Activated CD8-positive, alpha-beta T cell treated with anti-CD3 and anti-CD28 coated beads, Interleukin-2, amount 10 ng/mL, durations not matched to agents 7 days and 5 days (primary cell): ENCODE measurements at regions not wholly inside any gene's neighbourhood (a gene's known extent, or its start where the extent isn't known, plus 50 kb on each side); places are given as distances from the start of the nearest gene placed in this dataset.
A peak's percentile ranks its signal among the peaks of the same experiment; 100 is the strongest.
"Not testable (repeated sequence)": the region's sequence is repeated elsewhere in the genome, so short reads cannot be mapped to it uniquely, and the experiment has no call there.

ENCODE experiments used
- ATAC-seq: fragments of 150-1000 bp; cut with Tn5 transposase; one replicate; pipeline ENCODE4 v1.10.0; 2021; ENCODE audit warnings: moderate library complexity
- CTCF ChIA-PET: fragments of 350-600 bp; sonication (Branson Sonifier 250); formaldehyde crosslinking; loops from one replicate; lab custom pipeline; 2021; ENCODE audit warnings: antibody characterized with exemption; lab: Charles Lee
- POLR2A ChIA-PET: fragments of 350-600 bp; sonication (Branson Sonifier 250); formaldehyde crosslinking; loops from one replicate; lab custom pipeline; 2021; ENCODE audit warnings: antibody characterized with exemption; lab: Charles Lee
- DNase-seq: peaks from one replicate; pipeline ENCODE4 v3.0.0-alpha.2; 2020
- H3K27ac Mint-ChIP-seq: one replicate; pipeline ENCODE4 v1.8.0; 2021; ENCODE audit warnings: mild to moderate bottlenecking, mixed read lengths
- H3K27me3 Mint-ChIP-seq: one replicate; pipeline ENCODE4 v1.8.0; 2021; ENCODE audit warnings: low read depth, mixed read lengths
- H3K36me3 Mint-ChIP-seq: one replicate; pipeline ENCODE4 v1.8.0; 2021; ENCODE audit warnings: low read depth, mixed read lengths
- H3K4me1 Mint-ChIP-seq: one replicate; pipeline ENCODE4 v1.8.0; 2021; ENCODE audit warnings: low read depth, mixed read lengths
- H3K4me3 Mint-ChIP-seq: one replicate; pipeline ENCODE4 v1.8.0; 2021; ENCODE audit warnings: mild to moderate bottlenecking, mixed read lengths
- H3K9me3 Mint-ChIP-seq: one replicate; pipeline ENCODE4 v1.8.0; 2022; ENCODE audit warnings: mixed read lengths; ENCODE audit not compliant: insufficient read depth

GRCh38 chr20:41701588-41702348 is 83.6 kb upstream of the CHD6 start:
- no peaks in the 10 kb centered on the region for H3K9me3 Mint-ChIP-seq
- no peak overlapping the region for H3K4me3 Mint-ChIP-seq
- DNase-seq (no peak), ATAC-seq (no peak)
- H3K27me3 Mint-ChIP-seq, result no peaks in the 10 kb centered on the region
- H3K27ac Mint-ChIP-seq, result no peak overlapping the region
- H3K4me1 Mint-ChIP-seq, result peaks cover 2% of the 10 kb centered on the region
- ChIA-PET CTCF (no interaction called here), POLR2A (interaction anchor here (1.2 kb wide), 1 partner anchor 8 kb away, joined by 4 read pairs; no protein-coding TSS in a partner anchor)
- no peaks in the 10 kb centered on the region for H3K36me3 Mint-ChIP-seq

GRCh38 chr20:41699673-41700072 is 81.5 kb upstream of the CHD6 start:
- H3K4me3 Mint-ChIP-seq, H3K4me1 Mint-ChIP-seq, H3K36me3 Mint-ChIP-seq, H3K9me3 Mint-ChIP-seq, ATAC-seq, DNase-seq, H3K27me3 Mint-ChIP-seq, POLR2A ChIA-PET, H3K27ac Mint-ChIP-seq: not testable (repeated sequence)
- CTCF ChIA-PET, result interaction anchor here (2.7 kb wide), 1 partner anchor 1488 kb away, joined by 9 read pairs; no protein-coding TSS in a partner anchor

GRCh38 chr20:41697861-41698559 is 79.8 kb upstream of the CHD6 start:
- no peak overlapping the region for H3K4me3 Mint-ChIP-seq
- H3K27ac Mint-ChIP-seq, result no peak overlapping the region
- peaks cover 2% of the 10 kb centered on the region for H3K36me3 Mint-ChIP-seq
- H3K4me1 Mint-ChIP-seq, result peaks cover 13% of the 10 kb centered on the region
- CTCF ChIA-PET, result interaction anchor here (0.6 to 2.7 kb wide), 18 partner anchors 8 to 1490 kb away, joined by 3 to 9 read pairs (median 4); no protein-coding TSS in a partner anchor
- POLR2A ChIA-PET, result no interaction called here
- DNase-seq (peak; percentile 44), ATAC-seq (no peak)
- H3K27me3 Mint-ChIP-seq, result peaks cover 2% of the 10 kb centered on the region
- H3K9me3 Mint-ChIP-seq, result no peaks in the 10 kb centered on the region

GRCh38 chr20:41696428-41696827 is 78.3 kb upstream of the CHD6 start:
- Mint-ChIP-seq H3K4me3 (no peak overlapping the region), H3K36me3 (peaks cover 2% of the 10 kb centered on the region), H3K9me3 (no peaks in the 10 kb centered on the region), H3K27me3 (peaks cover 2% of the 10 kb centered on the region), H3K4me1 (peaks cover 18% of the 10 kb centered on the region), H3K27ac (no peak overlapping the region)
- peak; percentile 11 for DNase-seq
- ChIA-PET CTCF (interaction anchor here (0.9 to 1.7 kb wide), 2 partner anchors 10 to 42 kb away, joined by 3 read pairs; no protein-coding TSS in a partner anchor), POLR2A (no interaction called here)
- ATAC-seq, result no peak

GRCh38 chr20:41694796-41695195 is 76.6 kb upstream of the CHD6 start:
- ChIA-PET CTCF (interaction anchor here (2.1 kb wide), 1 partner anchor 9 kb away, joined by 6 read pairs; no protein-coding TSS in a partner anchor), POLR2A (no interaction called here)
- Mint-ChIP-seq H3K27ac (peak overlapping the region; percentile 46), H3K4me1 (peaks cover 18% of the 10 kb centered on the region), H3K36me3 (peaks cover 2% of the 10 kb centered on the region), H3K4me3 (peak overlapping the region; percentile 65), H3K27me3 (peaks cover 2% of the 10 kb centered on the region), H3K9me3 (no peaks in the 10 kb centered on the region)
- DNase-seq (no peak), ATAC-seq (no peak)

GRCh38 chr20:41693136-41693979 is 75.2 kb upstream of the CHD6 start:
- POLR2A ChIA-PET, result interaction anchor here (0.6 to 1.8 kb wide), 4 partner anchors 9 to 75 kb away, joined by 3 to 7 read pairs (median 4); partner anchors contain the start of gene CHD6
- CTCF ChIA-PET, result interaction anchor here (0.6 to 2.1 kb wide), 8 partner anchors 10 to 921 kb away, joined by 3 to 6 read pairs (median 4); partner anchors contain the start of gene CHD6
- Mint-ChIP-seq H3K27me3 (peaks cover 2% of the 10 kb centered on the region), H3K9me3 (no peaks in the 10 kb centered on the region), H3K36me3 (peaks cover 2% of the 10 kb centered on the region), H3K4me3 (peak overlapping the region; percentile 79), H3K4me1 (peaks cover 18% of the 10 kb centered on the region), H3K27ac (peak overlapping the region; percentile 85)
- ATAC-seq (peak; percentile 96), DNase-seq (peak; percentile 88)

GRCh38 chr20:41692479-41693135 is 74.4 kb upstream of the CHD6 start:
- peak overlapping the region; percentile 85 for H3K27ac Mint-ChIP-seq
- CTCF ChIA-PET, result interaction anchor here (0.6 to 2.1 kb wide), 7 partner anchors 11 to 920 kb away, joined by 3 to 6 read pairs (median 4); partner anchors contain the start of gene CHD6
- H3K4me3 Mint-ChIP-seq, result peak overlapping the region; percentile 79
- peak; percentile 79 for DNase-seq
- peaks cover 2% of the 10 kb centered on the region for H3K27me3 Mint-ChIP-seq
- POLR2A ChIA-PET, result interaction anchor here (0.6 to 1.8 kb wide), 3 partner anchors 26 to 74 kb away, joined by 3 to 7 read pairs (median 3); partner anchors contain the start of gene CHD6
- H3K9me3 Mint-ChIP-seq, result no peaks in the 10 kb centered on the region
- ATAC-seq, result peak; percentile 52
- H3K4me1 Mint-ChIP-seq, result peaks cover 17% of the 10 kb centered on the region
- peaks cover 2% of the 10 kb centered on the region for H3K36me3 Mint-ChIP-seq

GRCh38 chr20:41691443-41691842 is 73.3 kb upstream of the CHD6 start:
- Mint-ChIP-seq H3K4me3 (no peak overlapping the region), H3K36me3 (peaks cover 2% of the 10 kb centered on the region), H3K4me1 (peaks cover 16% of the 10 kb centered on the region), H3K27ac (no peak overlapping the region), H3K27me3 (peaks cover 5% of the 10 kb centered on the region), H3K9me3 (no peaks in the 10 kb centered on the region)
- CTCF ChIA-PET, result interaction anchor here (0.9 to 1.4 kb wide), 2 partner anchors 47 to 168 kb away, joined by 3 read pairs; no protein-coding TSS in a partner anchor
- DNase-seq (peak; percentile 12), ATAC-seq (no peak)
- POLR2A ChIA-PET, result no interaction called here

GRCh38 chr20:41690702-41691101 is 72.5 kb upstream of the CHD6 start:
- Mint-ChIP-seq H3K27me3 (peaks cover 5% of the 10 kb centered on the region), H3K36me3 (peaks cover 2% of the 10 kb centered on the region), H3K4me1 (peaks cover 16% of the 10 kb centered on the region), H3K27ac (no peak overlapping the region), H3K9me3 (no peaks in the 10 kb centered on the region), H3K4me3 (no peak overlapping the region)
- no peak for DNase-seq
- POLR2A ChIA-PET, result no interaction called here
- no peak for ATAC-seq
- CTCF ChIA-PET, result no interaction called here

GRCh38 chr20:41686961-41687360 is 68.8 kb upstream of the CHD6 start:
- DNase-seq, result no peak
- Mint-ChIP-seq H3K36me3 (no peaks in the 10 kb centered on the region), H3K27me3 (peaks cover 6% of the 10 kb centered on the region), H3K4me3 (no peak overlapping the region), H3K9me3 (no peaks in the 10 kb centered on the region), H3K27ac (no peak overlapping the region), H3K4me1 (no peaks in the 10 kb centered on the region)
- CTCF ChIA-PET, result no interaction called here
- POLR2A ChIA-PET, result no interaction called here
- ATAC-seq, result no peak

GRCh38 chr20:41685145-41685544 is 67.0 kb upstream of the CHD6 start:
- POLR2A ChIA-PET, result not testable (repeated sequence)

More at GRCh38 chr20:41685145-41685544, 67.0 kb upstream of the CHD6 start:
- H3K9me3 Mint-ChIP-seq, H3K27me3 Mint-ChIP-seq, H3K4me3 Mint-ChIP-seq, H3K27ac Mint-ChIP-seq, H3K4me1 Mint-ChIP-seq, H3K36me3 Mint-ChIP-seq, CTCF ChIA-PET, DNase-seq, ATAC-seq: not testable (repeated sequence)
